HG03460 (cell line): ENCODE measurements at regions not wholly inside any gene's neighbourhood (a gene's known extent, or its start where the extent isn't known, plus 50 kb on each side); places are given as distances from the start of the nearest gene placed in this dataset.
"Not testable (repeated sequence)": the region's sequence is repeated elsewhere in the genome, so short reads cannot be mapped to it uniquely, and the experiment has no call there.

ENCODE experiments used
- ATAC-seq: cut with Tn5 transposase; IDR thresholded peaks from one replicate; pipeline ENCODE4 v1.9.1; 2021; ENCODE audit not compliant: unreplicated experiment

- ATAC-seq = no peak
These were observed 117.6 kb upstream of the ARRDC3 start for GRCh38 chr5:91500758-91501157.

GRCh38 chr5:91499943-91500531 is 116.9 kb upstream of the ARRDC3 start:
- no peak for ATAC-seq

GRCh38 chr5:91495699-91496098 is 112.6 kb upstream of the ARRDC3 start:
- ATAC-seq = no peak

- no peak for ATAC-seq
These were observed 111.4 kb upstream of the ARRDC3 start for GRCh38 chr5:91494447-91494996.

GRCh38 chr5:91493086-91493485 is 110.0 kb upstream of the ARRDC3 start:
- no peak for ATAC-seq

- ATAC-seq = no peak
These were observed 108.1 kb upstream of the ARRDC3 start for GRCh38 chr5:91491229-91491628.

GRCh38 chr5:91490316-91490715 is 107.2 kb upstream of the ARRDC3 start:
- ATAC-seq = no peak

GRCh38 chr5:91487420-91487819 is 104.3 kb upstream of the ARRDC3 start:
- no peak for ATAC-seq

- no peak for ATAC-seq
These were observed 103.5 kb upstream of the ARRDC3 start for GRCh38 chr5:91486638-91487037.

GRCh38 chr5:91484662-91485061 is 101.5 kb upstream of the ARRDC3 start:
- ATAC-seq = no peak

GRCh38 chr5:91479376-91479775 is 96.3 kb upstream of the ARRDC3 start:
- not testable (repeated sequence) for ATAC-seq

GRCh38 chr5:91478096-91478495 is 95.0 kb upstream of the ARRDC3 start:
- ATAC-seq = no peak

GRCh38 chr5:91477408-91477807 is 94.3 kb upstream of the ARRDC3 start:
- no peak for ATAC-seq

- no peak for ATAC-seq
These were observed 91.1 kb upstream of the ARRDC3 start for GRCh38 chr5:91474201-91474600.

GRCh38 chr5:91472631-91473030 is 89.5 kb upstream of the ARRDC3 start:
- no peak for ATAC-seq

GRCh38 chr5:91469517-91470165 is 86.5 kb upstream of the ARRDC3 start:
- ATAC-seq = no peak

GRCh38 chr5:91468651-91469422 is 85.7 kb upstream of the ARRDC3 start:
- no peak for ATAC-seq

GRCh38 chr5:91464886-91465646 is 81.9 kb upstream of the ARRDC3 start:
- ATAC-seq = no peak

- no peak for ATAC-seq
These were observed 74.6 kb upstream of the ARRDC3 start for GRCh38 chr5:91457681-91458058.

- ATAC-seq = no peak
These were observed 74.0 kb upstream of the ARRDC3 start for GRCh38 chr5:91456928-91457680.

- no peak for ATAC-seq
These were observed 66.0 kb upstream of the ARRDC3 start for GRCh38 chr5:91449083-91449482.
